DMS153 treated with DMSO at 0.1 percent for 48 hours (cell line): ENCODE measurements at regions not wholly inside any gene's neighbourhood (a gene's known extent, or its start where the extent isn't known, plus 50 kb on each side); places are given as distances from the start of the nearest gene placed in this dataset.
"Not testable (repeated sequence)": the region's sequence is repeated elsewhere in the genome, so short reads cannot be mapped to it uniquely, and the experiment has no call there.

Experiments used
- DNase-seq: peaks from one replicate; lab custom pipeline; 2025; ENCODE audit not compliant: unreplicated experiment; lab: John Stamatoyannopoulos, UW

- no peak for DNase-seq
These were observed 537.3 kb downstream of the MFSD1 start for GRCh38 chr3:159339131-159339530.

DNA sequence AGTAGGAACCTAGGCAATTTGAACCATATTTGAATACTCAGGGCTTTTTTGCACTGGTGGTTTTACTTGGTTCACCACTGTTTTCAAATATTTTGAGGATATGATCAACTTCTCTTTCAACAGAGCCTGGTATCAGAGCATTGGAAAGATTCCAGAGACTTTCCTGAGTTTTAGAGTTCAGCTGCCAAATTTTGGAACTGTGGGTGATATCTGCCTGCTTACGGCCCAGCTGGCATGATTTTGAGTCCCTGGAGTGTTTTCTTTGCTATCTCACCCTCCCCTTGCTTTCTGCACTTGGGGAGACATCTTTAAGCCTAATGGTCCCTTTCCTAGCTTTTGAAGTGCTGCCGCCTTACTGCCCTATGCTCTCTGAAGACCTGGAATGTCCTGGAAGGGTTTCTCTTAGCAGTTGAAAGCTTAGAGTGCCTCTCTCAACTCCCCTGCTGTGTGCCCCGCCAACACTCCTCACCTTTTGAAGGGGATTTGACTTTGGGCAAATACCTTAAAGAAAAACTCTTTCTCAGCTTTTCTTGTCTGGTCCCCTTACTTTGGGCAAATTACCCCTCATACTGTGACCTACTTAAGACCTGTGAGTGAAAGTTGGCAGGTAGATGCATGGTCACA lies 539.1 kb downstream of the MFSD1 start:
- no peak for DNase-seq

- DNase-seq = no peak
These were observed 544.5 kb downstream of the MFSD1 start for GRCh38 chr3:159346271-159346903.

- DNase-seq = no peak
These were observed 546.6 kb downstream of the MFSD1 start for GRCh38 chr3:159348431-159348830.

GRCh38 chr3:159356606-159357005 lies 554.8 kb downstream of the MFSD1 start:
- DNase-seq = no peak

DNA sequence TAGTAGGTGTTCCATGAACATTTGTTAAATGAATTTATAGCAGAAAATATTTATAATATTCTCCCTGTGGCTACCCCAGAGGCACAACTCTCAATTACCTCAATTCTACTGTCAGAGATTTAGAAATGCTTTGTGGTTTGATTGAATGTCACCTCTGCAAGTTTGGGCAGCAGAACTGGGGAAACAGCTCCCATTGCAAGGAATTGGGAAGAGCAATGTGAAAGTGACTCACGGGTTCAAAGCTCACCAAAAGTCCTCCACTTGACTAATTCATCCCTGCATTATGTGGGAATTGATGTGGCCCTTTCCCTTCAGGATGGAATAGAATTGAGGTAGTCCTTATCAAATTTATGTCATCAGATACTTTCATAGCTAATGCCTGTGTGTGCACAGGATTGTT lies 562.7 kb downstream of the MFSD1 start:
- DNase-seq = no peak

- no peak for DNase-seq
These were observed 564.6 kb downstream of the MFSD1 start for GRCh38 chr3:159366476-159366875.

DNA sequence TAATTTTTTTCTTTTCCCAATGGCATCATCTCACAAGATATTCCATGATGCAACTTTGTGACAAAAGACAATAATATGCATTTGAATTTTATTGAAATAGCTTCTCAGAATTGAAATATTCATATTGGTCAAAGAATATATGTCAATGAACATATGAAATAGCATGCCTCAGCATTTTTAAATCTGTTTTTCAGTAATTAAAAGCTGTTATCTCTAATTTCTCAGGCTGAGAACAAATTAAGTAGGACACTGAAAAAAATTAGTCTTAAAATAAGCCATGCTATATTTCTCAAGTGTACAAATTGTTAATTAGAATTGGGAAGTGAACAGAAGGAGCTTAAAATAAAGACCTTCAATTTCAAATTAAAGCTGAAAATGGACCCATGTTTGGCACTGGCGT lies 570.1 kb downstream of the MFSD1 start:
- DNase-seq = no peak

DNA sequence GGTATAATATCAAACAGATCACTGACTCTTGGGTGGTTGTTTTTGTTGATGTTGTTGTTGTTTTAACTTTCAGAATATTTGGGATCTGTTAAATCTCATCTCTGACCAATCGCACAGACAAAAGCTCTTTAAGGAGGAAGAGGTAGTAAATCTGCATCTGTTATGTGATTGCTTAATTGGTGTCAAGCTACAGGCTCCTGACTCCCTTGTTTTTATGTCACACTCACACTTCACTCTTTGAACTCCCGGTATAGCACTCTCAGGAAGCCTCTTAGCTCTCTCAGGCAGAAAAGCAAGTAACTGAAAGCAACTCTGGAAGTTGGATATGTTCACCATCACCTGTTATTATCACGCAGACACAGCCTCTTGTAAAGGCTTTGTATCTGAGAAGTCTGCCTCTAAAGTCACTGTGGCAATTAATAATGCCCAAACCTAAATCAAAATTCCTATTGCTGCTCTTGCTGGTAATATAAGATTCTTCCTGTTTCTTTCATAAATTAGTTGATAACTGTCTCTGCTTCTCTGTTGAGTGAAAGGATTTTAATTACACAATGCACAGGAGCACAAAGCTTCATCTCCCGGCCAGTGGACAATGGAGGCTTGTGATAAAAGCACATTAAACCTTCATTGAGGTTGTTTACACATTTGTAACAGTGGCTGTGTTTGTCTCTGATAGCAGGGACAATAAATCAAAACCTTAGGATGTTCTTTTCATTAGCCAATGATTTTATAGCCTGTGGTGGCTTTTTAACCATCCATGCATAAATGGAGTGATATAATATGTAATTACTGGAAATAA lies 576.7 kb downstream of the MFSD1 start:
- peak; percentile 10 for DNase-seq

DNA sequence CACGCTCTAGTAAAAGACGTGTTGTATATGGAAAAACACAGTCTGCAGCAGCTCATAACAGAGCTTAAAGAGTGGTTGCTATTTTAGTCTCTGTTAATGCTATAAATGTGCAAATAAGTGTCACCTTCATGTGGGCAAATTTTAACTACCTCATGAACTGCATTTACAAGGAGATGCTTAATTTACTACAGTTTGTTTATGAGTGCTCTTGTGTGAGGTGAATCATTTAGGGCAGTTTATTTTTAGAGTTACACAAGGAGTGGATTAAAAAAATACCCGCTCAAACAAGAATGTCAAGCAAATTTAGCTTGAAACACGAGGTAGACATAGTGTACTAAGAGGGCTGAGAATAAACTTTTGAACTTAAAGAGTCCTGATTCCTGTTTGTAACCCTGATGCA lies 579.0 kb downstream of the MFSD1 start:
- DNase-seq = no peak

GRCh38 chr3:159390656-159391212 lies 588.9 kb downstream of the MFSD1 start:
- DNase-seq = no peak

DNA sequence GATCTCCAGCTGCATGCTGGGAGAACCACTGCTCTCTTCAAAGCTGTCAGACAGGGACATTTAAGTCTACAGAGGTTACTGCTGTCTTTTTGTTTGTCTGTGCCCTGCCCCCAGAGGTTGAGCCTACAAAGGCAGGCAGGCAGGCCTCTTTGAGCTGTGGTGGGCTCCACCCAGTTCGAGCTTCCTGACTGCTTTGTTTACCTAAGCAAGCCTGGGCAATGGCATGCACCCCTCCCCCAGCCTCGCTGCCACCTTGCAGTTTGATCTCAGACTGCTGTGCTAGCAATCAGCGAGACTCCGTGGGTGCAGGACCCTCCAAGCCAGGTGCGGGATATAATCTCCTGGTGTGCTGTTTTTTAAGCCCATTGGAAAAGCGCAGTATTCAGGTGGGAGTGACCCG lies 591.0 kb upstream of the IL12A start:
- not testable (repeated sequence) for DNase-seq

DNA sequence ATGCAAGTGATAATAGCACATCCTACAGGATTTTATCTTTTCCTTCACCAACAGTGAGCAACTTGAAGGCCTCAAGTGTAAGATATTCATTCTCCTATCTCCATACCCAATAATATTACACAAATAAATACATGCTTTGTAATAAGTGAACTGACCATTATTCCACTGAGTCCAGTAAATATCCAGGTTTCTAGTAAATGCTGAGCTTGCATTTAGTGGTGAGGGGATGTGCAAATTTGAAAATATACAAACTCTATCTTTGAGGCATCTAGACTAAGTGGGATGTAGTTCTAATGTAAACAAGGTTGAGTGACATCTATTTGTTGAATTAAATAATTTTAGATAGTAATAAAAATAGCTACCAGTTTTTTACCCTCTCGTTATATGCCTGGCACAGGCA lies 587.6 kb upstream of the IL12A start:
- DNase-seq = no peak

DNA sequence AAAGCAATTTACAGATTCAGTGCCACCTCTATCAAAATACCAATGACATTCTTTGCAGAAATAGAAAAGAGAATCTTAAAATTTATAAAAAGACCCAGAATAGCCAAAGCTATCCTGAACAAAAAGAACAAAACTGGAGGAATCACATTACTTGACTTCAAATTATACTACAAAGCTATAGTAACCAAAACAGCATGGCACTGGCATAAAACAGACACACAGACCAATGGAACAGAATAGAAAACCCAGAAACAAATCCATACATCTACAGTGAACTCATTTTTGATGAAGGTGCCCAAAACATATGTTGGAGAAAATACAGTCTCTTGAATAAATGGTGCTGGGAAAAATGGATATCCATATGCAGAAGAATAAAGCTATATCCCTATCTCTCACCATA lies 578.9 kb upstream of the IL12A start:
- not testable (repeated sequence) for DNase-seq

DNA sequence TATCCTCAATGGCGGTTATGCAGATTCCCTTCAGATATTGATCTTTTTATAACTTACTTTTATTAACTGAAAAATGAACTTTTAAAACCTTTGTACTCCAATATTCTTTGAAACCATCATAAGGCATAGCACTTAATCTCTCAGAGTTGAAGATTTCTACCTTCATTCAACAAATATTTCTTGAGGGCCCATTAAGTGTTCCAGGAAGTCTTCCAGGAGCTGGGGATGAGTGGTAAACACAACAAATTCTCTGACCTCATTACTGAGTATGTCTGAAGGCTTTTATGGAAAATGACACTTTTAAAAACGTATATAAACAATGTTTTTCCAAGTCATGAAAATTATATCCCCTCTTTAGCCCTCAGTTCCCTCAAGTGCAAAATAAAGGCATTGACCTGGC lies 575.3 kb upstream of the IL12A start:
- DNase-seq = no peak

- DNase-seq = no peak
These were observed 571.8 kb upstream of the IL12A start for GRCh38 chr3:159416856-159417255.

DNA sequence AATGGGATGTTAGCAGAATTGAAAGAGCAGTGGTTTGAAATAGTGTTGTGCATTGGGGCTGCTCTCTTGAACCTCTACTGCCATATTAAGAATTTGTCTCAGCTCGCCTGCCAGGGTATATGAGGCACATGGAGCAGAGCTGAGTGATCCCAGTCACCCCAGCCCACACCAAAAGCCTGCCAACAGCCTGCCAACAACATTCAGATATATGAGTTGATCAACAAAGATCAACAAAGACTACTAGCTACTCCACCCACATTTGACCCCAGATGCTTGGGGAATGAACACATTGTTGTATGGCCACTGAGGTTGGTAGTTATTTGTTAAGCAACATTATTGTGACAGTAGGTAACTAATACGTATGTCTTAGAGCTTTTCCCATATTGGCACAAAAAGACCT lies 570.9 kb upstream of the IL12A start:
- DNase-seq = no peak

DNA sequence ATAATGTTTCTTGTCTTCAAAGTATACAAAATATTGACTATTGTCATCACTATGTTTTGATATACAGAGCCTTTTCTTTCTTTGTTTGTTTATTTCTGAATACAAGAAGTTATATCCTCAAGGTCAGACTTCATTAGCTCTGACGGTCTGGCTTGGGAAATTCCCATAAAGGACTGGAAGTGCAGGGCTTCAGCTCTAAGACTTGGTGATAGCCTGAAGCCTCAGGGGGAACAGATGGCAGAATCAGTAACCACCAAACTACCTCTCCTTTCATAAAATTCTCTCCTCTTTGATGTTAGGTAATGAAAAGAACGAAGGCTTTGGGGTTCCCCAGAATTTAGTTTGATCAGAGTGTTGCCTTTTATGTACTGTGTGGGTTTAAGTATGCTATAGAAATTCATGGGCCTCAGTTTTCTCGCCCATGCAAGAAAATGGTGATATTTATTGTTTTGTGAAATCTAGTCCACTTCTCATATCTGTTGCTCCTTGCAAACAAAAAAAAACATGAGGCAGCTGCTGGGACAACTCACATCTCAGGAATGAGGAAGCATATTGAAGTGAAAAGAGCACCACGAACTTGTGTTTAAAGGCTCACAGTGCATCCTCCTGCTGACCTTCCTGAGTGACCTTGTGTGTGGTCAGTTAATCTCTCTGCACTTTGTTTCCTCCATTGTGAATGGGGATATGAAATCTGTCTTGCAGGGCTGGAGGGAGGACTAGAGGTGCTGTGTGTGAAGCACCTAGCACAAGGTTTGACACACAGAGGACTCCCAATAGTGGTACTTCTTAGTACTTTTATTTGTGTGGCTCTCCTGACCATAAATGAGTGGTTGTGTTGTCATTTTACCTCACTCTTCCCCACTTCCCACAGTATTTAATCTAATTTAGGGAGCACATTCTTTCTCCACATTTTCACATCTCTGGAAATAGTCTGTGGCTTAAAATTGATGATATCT lies 569.8 kb upstream of the IL12A start:
- no peak for DNase-seq

GRCh38 chr3:159429702-159430101 lies 558.9 kb upstream of the IL12A start:
- no peak for DNase-seq

- DNase-seq = no peak
These were observed 555.8 kb upstream of the IL12A start for GRCh38 chr3:159432682-159433340.
